Lung microvascular endothelial cell (primary cell): ENCODE measurements at regions not wholly inside any gene's neighbourhood (a gene's known extent, or its start where the extent isn't known, plus 50 kb on each side); places are given as distances from the start of the nearest gene placed in this dataset.
A peak's percentile ranks its signal among the peaks of the same experiment; 100 is the strongest.
"Not testable (repeated sequence)": the region's sequence is repeated elsewhere in the genome, so short reads cannot be mapped to it uniquely, and the experiment has no call there.

Source experiments
- DNase-seq, 2 donors: peaks; one replicate each; pipeline versions ENCODE4 v3.0.0 to v3.0.0-alpha.2; 2010; ENCODE audit warnings: low read depth in 2 of 2

- no peak for DNase-seq
Measured at GRCh38 chr12:83474369-83474768, 787.7 kb downstream of the TMTC2 start.

GRCh38 chr12:83473408-83474095 lies 786.8 kb downstream of the TMTC2 start:
- DNase-seq: no peak

GRCh38 chr12:83472772-83473171 lies 786.1 kb downstream of the TMTC2 start:
- no peak for DNase-seq

GRCh38 chr12:83472350-83472749 lies 785.6 kb downstream of the TMTC2 start:
- DNase-seq: no peak

- DNase-seq: no peak
Measured at GRCh38 chr12:83471341-83471740, 784.6 kb downstream of the TMTC2 start.

- DNase-seq: no peak
Measured at GRCh38 chr12:83470749-83471148, 784.0 kb downstream of the TMTC2 start.

GRCh38 chr12:83468988-83469908 lies 782.5 kb downstream of the TMTC2 start:
- DNase-seq: no peak

GRCh38 chr12:83465632-83466031 lies 778.9 kb downstream of the TMTC2 start:
- DNase-seq: no peak

GRCh38 chr12:83462419-83462818 lies 775.7 kb downstream of the TMTC2 start:
- DNase-seq: no peak

GRCh38 chr12:83461336-83461935 lies 774.7 kb downstream of the TMTC2 start:
- DNase-seq: no peak

- DNase-seq: no peak
Measured at GRCh38 chr12:83451189-83451588, 764.5 kb downstream of the TMTC2 start.

GRCh38 chr12:83434600-83434999 lies 747.9 kb downstream of the TMTC2 start:
- no peak for DNase-seq

- DNase-seq: no peak
Measured at GRCh38 chr12:83432176-83432719, 745.5 kb downstream of the TMTC2 start.

GRCh38 chr12:83427586-83428136 lies 741.0 kb downstream of the TMTC2 start:
- not testable (repeated sequence) for DNase-seq

GRCh38 chr12:83414981-83415380 lies 728.3 kb downstream of the TMTC2 start:
- no peak for DNase-seq

- no peak for DNase-seq
Measured at GRCh38 chr12:83408851-83409250, 722.1 kb downstream of the TMTC2 start.

GRCh38 chr12:83408146-83408545 lies 721.4 kb downstream of the TMTC2 start:
- DNase-seq: no peak

- no peak for DNase-seq
Measured at GRCh38 chr12:83404521-83404920, 717.8 kb downstream of the TMTC2 start.

- DNase-seq: no peak
Measured at GRCh38 chr12:83390186-83390585, 703.5 kb downstream of the TMTC2 start.

GRCh38 chr12:83389237-83389996 lies 702.7 kb downstream of the TMTC2 start:
- peak in 1 of 2 donors; percentile 3 for DNase-seq

GRCh38 chr12:83388551-83388950 lies 701.8 kb downstream of the TMTC2 start:
- no peak for DNase-seq
